ENCODE measurements at regions not wholly inside any gene's neighbourhood (a gene's known extent, or its start where the extent isn't known, plus 50 kb on each side); places are given as distances from the start of the nearest gene placed in this dataset.

GRCh38 chr10:3016016-3016415 lies 51.3 kb upstream of the PFKP start:
- in situ Hi-C loops (cut with HindIII; ENCODE audit: low pct_unique_long_range_greater_than_20kb, low sequenced_read_pairs): no loop called here
- no peak for DNase-seq (ENCODE audit: low read depth, low spot score)

DNA sequence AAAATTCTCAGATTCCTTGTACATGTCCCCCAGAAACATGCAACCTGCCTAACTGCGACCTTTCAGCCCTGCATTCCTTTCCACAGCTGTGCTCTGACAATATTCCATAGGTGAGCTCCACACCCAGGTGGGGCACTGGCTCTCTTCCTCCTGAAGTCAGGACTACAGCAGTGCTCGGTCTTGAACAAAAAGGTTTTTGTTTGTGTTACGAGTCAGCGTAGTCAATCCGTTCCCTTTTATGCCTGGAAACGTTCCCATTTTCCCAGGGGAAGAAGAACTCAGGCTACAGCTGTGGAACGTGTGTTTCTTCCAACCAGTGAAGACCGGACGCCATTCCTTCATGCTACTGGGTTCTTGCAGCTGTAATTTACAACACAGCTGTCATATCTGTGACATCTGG lies 52.4 kb upstream of the PFKP start:
- DNase-seq (ENCODE audit: low read depth, low spot score): peak; percentile 41
- in situ Hi-C loops (cut with HindIII; ENCODE audit: low pct_unique_long_range_greater_than_20kb, low sequenced_read_pairs): no loop called here

DNA sequence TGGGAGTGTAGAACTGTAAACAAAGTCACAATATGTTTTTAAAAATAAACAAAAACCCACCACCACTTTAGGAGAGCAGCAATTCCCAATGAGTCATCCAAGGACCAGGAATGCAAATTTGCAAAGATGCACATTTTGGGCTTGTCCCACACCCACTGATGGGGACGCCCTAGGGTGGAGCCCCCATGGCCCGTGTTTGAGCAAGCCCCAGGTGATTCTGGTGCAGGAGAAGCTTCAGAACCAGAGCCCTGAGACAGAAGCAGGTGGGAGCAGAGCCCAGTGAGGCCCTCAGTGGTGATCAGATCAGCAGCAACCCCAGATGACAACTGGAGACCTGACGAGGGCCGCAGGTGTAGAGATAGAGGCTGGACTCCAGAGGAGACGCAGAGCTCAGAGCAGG lies 55.1 kb upstream of the PFKP start:
- DNase-seq (ENCODE audit: low read depth, low spot score): no peak
- in situ Hi-C loops (cut with HindIII; ENCODE audit: low pct_unique_long_range_greater_than_20kb, low sequenced_read_pairs): no loop called here

- in situ Hi-C loops (cut with HindIII; ENCODE audit: low pct_unique_long_range_greater_than_20kb, low sequenced_read_pairs): no loop called here
- no peak for DNase-seq (ENCODE audit: low read depth, low spot score)
Observed at GRCh38 chr10:3010816-3011460, 56.4 kb upstream of the PFKP start.

DNA sequence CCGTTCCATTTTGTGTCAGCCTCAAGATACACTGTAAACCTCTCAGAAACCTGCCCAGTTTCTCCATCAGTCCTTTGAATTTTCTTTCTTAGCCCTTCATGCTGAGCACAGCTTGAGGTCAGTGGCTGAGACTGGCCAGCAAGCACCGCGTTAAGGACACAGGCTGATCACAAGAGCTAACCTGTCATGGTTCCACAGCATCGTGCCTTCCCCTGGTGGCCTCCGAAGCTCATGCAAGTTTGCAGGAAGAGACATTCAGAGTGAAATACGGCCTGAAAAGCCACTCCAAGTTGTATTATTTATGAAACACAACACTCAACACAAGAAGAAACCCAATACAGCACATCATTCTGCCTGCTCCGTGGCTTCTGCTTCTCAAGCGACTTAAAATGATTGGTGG lies 57.0 kb upstream of the PFKP start:
- in situ Hi-C loops (cut with HindIII; ENCODE audit: low pct_unique_long_range_greater_than_20kb, low sequenced_read_pairs): no loop called here
- DNase-seq (ENCODE audit: low read depth, low spot score): no peak

- in situ Hi-C loops (cut with HindIII; ENCODE audit: low pct_unique_long_range_greater_than_20kb, low sequenced_read_pairs): no loop called here
- no peak for DNase-seq (ENCODE audit: low read depth, low spot score)
Observed at GRCh38 chr10:3009341-3009740, 58.0 kb upstream of the PFKP start.

GRCh38 chr10:3008518-3009195 lies 58.7 kb upstream of the PFKP start:
- in situ Hi-C loops (cut with HindIII; ENCODE audit: low pct_unique_long_range_greater_than_20kb, low sequenced_read_pairs): no loop called here
- no peak for DNase-seq (ENCODE audit: low read depth, low spot score)

GRCh38 chr10:3006607-3007006 lies 60.7 kb upstream of the PFKP start:
- in situ Hi-C loops (cut with HindIII; ENCODE audit: low pct_unique_long_range_greater_than_20kb, low sequenced_read_pairs): no loop called here
- no peak for DNase-seq (ENCODE audit: low read depth, low spot score)

DNA sequence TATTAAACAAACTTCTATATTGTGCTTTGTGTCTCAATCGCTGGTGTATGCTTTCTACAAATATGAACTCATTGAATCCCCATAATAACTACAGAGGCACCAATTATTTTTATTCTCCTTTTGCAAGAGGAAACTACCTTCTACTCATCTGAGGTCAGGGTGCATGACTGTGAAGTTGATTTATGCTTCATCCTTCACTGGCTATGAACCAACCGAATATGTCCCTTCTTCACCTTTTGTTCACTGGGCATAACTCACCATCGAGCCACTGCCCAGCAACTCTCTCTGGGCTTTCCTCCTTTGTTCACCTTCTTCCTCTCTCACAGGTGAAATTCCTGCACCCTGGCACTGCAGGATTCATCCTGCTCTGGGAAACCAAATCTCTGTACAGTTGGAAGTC lies 61.3 kb upstream of the PFKP start:
- in situ Hi-C loops (cut with HindIII; ENCODE audit: low pct_unique_long_range_greater_than_20kb, low sequenced_read_pairs): no loop called here

GRCh38 chr10:3002304-3002703 lies 65.0 kb upstream of the PFKP start:
- in situ Hi-C loops (cut with HindIII; ENCODE audit: low pct_unique_long_range_greater_than_20kb, low sequenced_read_pairs): no loop called here
- DNase-seq (ENCODE audit: low read depth, low spot score): no peak

More for the DNA sequence above, 61.3 kb upstream of the PFKP start:
- no peak for DNase-seq (ENCODE audit: low read depth, low spot score)

- peak; percentile 21 for DNase-seq (ENCODE audit: low read depth, low spot score)
- in situ Hi-C loops (cut with HindIII; ENCODE audit: low pct_unique_long_range_greater_than_20kb, low sequenced_read_pairs): no loop called here
Observed at GRCh38 chr10:3000048-3000447, 67.3 kb upstream of the PFKP start.

- in situ Hi-C loops (cut with HindIII; ENCODE audit: low pct_unique_long_range_greater_than_20kb, low sequenced_read_pairs): no loop called here
- no peak for DNase-seq (ENCODE audit: low read depth, low spot score)
Observed at GRCh38 chr10:2994221-2994961, 73.0 kb upstream of the PFKP start.

DNA sequence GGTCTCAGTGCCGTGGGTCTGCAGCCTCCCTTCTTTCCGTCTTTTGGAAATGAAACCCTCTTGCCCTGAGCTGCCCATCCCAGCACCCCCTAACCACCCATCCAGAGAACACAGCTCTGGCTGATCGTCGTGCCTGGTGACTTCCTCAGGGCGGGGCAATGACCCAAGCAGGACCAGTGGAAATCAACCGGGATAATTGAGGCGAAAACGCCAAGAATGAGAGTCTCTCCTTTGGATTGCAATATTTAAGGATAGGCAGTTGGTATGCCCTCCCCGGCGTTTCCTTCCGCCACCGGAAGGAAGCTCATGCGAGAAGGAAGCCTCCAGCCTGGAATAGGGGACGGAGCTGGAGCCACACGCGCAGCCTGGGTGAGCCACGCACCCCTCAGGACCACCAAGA lies 73.7 kb upstream of the PFKP start:
- no peak for DNase-seq (ENCODE audit: low read depth, low spot score)
- in situ Hi-C loops (cut with HindIII; ENCODE audit: low pct_unique_long_range_greater_than_20kb, low sequenced_read_pairs): no loop called here

DNA sequence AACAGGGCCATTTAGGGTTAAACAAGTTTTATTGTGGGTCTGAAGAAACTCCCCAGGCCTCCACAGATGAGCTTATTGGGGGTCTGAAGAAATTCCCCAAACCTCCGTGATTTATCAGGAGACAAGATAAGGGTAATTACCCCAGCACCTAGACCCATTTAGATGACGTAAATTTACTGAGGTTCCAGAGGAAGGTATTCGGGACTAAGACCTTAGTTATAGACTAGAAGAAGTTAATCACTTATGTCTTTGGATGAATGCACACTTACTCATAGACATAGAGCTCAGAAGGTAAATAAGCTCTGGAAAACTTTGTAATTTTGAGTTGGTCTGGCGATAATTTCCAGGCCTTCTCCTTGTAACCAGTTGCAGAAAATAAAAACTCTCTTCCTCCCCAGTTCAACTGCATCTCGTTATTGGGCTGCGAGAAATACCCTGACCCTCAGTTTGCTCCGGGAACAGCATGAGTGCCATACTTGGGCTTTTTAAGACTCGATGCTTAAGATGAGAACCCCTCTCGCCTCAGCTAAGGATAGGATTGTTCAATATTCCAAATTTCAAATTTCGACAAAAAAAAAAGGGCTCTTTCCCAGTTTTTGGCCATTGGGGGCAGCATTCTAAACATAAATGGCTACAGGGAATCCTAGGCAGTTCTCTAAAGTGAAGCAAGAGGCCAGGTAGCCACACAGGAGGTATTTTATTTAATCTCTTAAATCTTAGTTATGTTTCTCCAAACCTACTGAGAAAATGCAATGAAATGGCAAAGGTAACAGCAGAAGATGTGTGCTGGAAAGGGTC lies 74.7 kb upstream of the PFKP start:
- in situ Hi-C loops (cut with HindIII; ENCODE audit: low pct_unique_long_range_greater_than_20kb, low sequenced_read_pairs): no loop called here
- DNase-seq (ENCODE audit: low read depth, low spot score): no peak

GRCh38 chr10:2990764-2991163 lies 76.6 kb upstream of the PFKP start:
- peak; percentile 69 for DNase-seq (ENCODE audit: low read depth, low spot score)
- in situ Hi-C loops (cut with HindIII; ENCODE audit: low pct_unique_long_range_greater_than_20kb, low sequenced_read_pairs): no loop called here

- DNase-seq (ENCODE audit: low read depth, low spot score): peak; percentile 10
- in situ Hi-C loops (cut with HindIII; ENCODE audit: low pct_unique_long_range_greater_than_20kb, low sequenced_read_pairs): no loop called here
Observed at GRCh38 chr10:2989292-2989947, 77.9 kb upstream of the PFKP start.

GRCh38 chr10:2987185-2987768 lies 80.1 kb upstream of the PFKP start:
- in situ Hi-C loops (cut with HindIII; ENCODE audit: low pct_unique_long_range_greater_than_20kb, low sequenced_read_pairs): no loop called here
- DNase-seq (ENCODE audit: low read depth, low spot score): no peak

Data from SK-MEL-5 (cell line).